Activated T-cell treated with anti-CD3 and anti-CD28 coated beads, Interleukin-2, amount 50 U/mL, for 4 hours (primary cell): ENCODE measurements at regions not wholly inside any gene's neighbourhood (a gene's known extent, or its start where the extent isn't known, plus 50 kb on each side); places are given as distances from the start of the nearest gene placed in this dataset.

ENCODE experiments used
- ATAC-seq, 2 donors: fragments of 200-7000 bp; cut with Tn5 transposase; one replicate each; pipeline ENCODE4 v1.10.0; 2021
- DNase-seq: peaks from one replicate; pipeline ENCODE4 v3.0.0-alpha.2; 2020
- H3K27me3 Mint-ChIP-seq: one replicate; pipeline ENCODE4 v1.8.0; 2021; ENCODE audit warnings: low read depth, mixed read lengths
- H3K36me3 Mint-ChIP-seq: one replicate; pipeline ENCODE4 v1.8.0; 2022; ENCODE audit warnings: mixed read lengths; ENCODE audit not compliant: insufficient read depth
- H3K4me1 Mint-ChIP-seq: one replicate; pipeline ENCODE4 v1.8.0; 2021; ENCODE audit warnings: low read depth, mixed read lengths
- H3K4me3 Mint-ChIP-seq: one replicate; pipeline ENCODE4 v1.8.0; 2021; ENCODE audit warnings: mild to moderate bottlenecking, moderate library complexity, mixed read lengths
- H3K9me3 Mint-ChIP-seq: one replicate; pipeline ENCODE4 v1.8.0; 2021; ENCODE audit warnings: mixed read lengths

GRCh38 chr6:43972913-43973300 is 154.3 kb downstream of the MRPL14 start:
- DNase-seq (no peak), ATAC-seq (no peak)
- no peaks in the 10 kb centered on the region for H3K4me1 Mint-ChIP-seq
- no peaks in the 10 kb centered on the region for H3K36me3 Mint-ChIP-seq
- H3K27me3 Mint-ChIP-seq = peaks cover 12% of the 10 kb centered on the region
- H3K9me3 Mint-ChIP-seq = no peaks in the 10 kb centered on the region
- no peak overlapping the region for H3K4me3 Mint-ChIP-seq

- H3K9me3 Mint-ChIP-seq = no peaks in the 10 kb centered on the region
- H3K4me1 Mint-ChIP-seq = no peaks in the 10 kb centered on the region
- no peak for DNase-seq
- no peak overlapping the region for H3K4me3 Mint-ChIP-seq
- H3K36me3 Mint-ChIP-seq = no peaks in the 10 kb centered on the region
- no peak for ATAC-seq
- peaks cover 6% of the 10 kb centered on the region for H3K27me3 Mint-ChIP-seq
These were observed 154.9 kb downstream of the MRPL14 start for GRCh38 chr6:43972179-43972912.

- no peaks in the 10 kb centered on the region for H3K36me3 Mint-ChIP-seq
These were observed 155.5 kb downstream of the MRPL14 start for GRCh38 chr6:43971776-43972126.

DNA sequence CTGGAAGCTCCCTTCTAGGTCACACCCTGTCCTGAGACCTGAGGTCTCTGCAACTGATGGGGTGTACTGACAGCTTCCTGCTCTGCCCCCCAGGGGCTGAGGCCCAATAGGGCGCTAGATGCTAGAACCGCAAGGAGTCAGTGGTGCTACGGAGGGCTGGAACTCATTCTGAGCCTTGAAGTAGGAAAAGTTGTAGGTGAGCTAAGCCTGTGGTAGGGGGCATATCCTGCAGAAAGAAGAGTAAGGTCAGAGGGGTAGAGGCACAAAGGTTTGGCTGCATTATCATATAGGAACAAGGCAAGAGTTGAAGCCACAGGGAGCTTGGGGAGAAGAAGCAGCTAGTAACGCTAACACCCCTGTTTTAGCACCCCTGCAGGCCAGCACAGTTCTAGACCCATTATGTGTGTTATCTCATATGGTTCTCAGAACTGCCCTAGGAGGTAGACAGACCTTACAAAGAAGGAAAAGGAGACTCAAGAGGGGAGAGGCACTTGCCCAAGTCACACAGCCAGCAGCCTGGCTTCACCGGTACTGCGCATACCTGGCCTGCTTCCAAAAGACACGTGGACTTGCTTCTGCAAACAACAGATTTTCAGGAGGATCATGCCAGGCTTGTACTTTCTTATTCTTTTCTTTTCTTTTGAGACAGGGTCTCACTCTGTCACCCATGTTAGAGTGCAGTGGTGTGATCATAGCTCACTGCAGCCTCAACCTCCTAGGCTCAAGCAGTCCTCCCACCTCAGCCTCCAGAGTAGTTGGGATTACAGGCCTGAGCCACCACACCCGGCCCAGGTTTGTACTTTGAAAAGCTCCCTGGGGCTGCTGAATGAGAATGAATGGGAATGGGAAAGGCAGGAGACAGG is 156.1 kb downstream of the MRPL14 start:
- Mint-ChIP-seq H3K4me1 (no peaks in the 10 kb centered on the region), H3K9me3 (no peaks in the 10 kb centered on the region), H3K36me3 (no peaks in the 10 kb centered on the region), H3K27me3 (peaks cover 7% of the 10 kb centered on the region), H3K4me3 (no peak overlapping the region)
- ATAC-seq (no peak), DNase-seq (no peak)

More at GRCh38 chr6:43971776-43972126, 155.5 kb downstream of the MRPL14 start:
- Mint-ChIP-seq H3K27me3 (peaks cover 5% of the 10 kb centered on the region), H3K4me3 (no peak overlapping the region), H3K4me1 (no peaks in the 10 kb centered on the region), H3K9me3 (no peaks in the 10 kb centered on the region)
- DNase-seq = no peak
- ATAC-seq = no peak

- Mint-ChIP-seq H3K4me3 (no peak overlapping the region), H3K4me1 (no peaks in the 10 kb centered on the region), H3K27me3 (peaks cover 6% of the 10 kb centered on the region), H3K9me3 (no peaks in the 10 kb centered on the region), H3K36me3 (no peaks in the 10 kb centered on the region)
- ATAC-seq (no peak), DNase-seq (no peak)
These were observed 157.0 kb downstream of the MRPL14 start for GRCh38 chr6:43970068-43970912.

DNA sequence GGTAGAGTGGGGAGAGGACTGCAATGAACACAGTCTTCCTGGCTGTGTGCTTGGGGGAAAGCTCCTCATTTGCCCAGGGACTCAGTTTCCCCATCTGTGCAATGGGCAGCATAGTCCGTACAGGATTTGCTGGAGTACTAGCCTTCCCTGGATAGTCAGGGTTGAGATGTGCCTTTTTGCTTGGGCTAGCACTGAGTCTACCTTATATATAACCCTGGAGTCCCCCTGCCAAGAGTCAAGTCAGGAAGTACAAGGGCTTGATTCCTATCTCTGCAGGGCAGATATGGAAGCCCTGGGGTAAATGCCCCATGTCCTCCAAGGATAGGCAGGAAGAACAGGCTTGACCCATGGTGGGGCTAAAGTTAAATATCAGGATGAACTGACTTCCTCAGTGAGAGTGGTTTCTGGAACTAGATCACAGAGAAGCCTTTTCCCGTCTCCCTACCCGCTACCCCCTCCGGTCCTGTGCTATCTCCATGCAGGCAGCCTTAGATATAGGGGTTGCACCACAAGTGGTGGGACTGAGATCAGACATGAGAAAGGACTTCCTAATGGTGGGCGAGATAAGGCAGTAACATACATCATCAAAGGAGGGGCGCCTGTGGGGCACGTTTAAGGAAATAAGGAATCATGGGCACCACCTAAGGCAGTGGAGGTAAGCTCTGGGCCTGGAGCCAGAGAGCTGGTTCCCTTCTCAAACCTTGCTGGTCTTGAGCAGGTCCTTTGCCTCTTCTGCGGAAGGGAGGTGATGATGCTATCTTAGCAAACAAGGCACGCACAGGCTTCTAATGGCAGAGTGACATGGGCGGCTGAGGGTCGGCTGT is 157.9 kb downstream of the MRPL14 start:
- DNase-seq = no peak
- Mint-ChIP-seq H3K4me3 (no peak overlapping the region), H3K4me1 (no peaks in the 10 kb centered on the region), H3K27me3 (peaks cover 8% of the 10 kb centered on the region), H3K9me3 (no peaks in the 10 kb centered on the region), H3K36me3 (no peaks in the 10 kb centered on the region)
- no peak for ATAC-seq

- ATAC-seq (no peak), DNase-seq (no peak)
- no peak overlapping the region for H3K4me3 Mint-ChIP-seq
- H3K36me3 Mint-ChIP-seq = no peaks in the 10 kb centered on the region
- H3K9me3 Mint-ChIP-seq = no peaks in the 10 kb centered on the region
- no peaks in the 10 kb centered on the region for H3K4me1 Mint-ChIP-seq
- peaks cover 9% of the 10 kb centered on the region for H3K27me3 Mint-ChIP-seq
These were observed 158.9 kb downstream of the MRPL14 start for GRCh38 chr6:43968110-43968965.

- no peaks in the 10 kb centered on the region for H3K36me3 Mint-ChIP-seq
- H3K9me3 Mint-ChIP-seq = no peaks in the 10 kb centered on the region
- no peak for DNase-seq
- H3K4me3 Mint-ChIP-seq = no peak overlapping the region
- no peak for ATAC-seq
- H3K4me1 Mint-ChIP-seq = no peaks in the 10 kb centered on the region
- peaks cover 9% of the 10 kb centered on the region for H3K27me3 Mint-ChIP-seq
These were observed 159.5 kb downstream of the MRPL14 start for GRCh38 chr6:43967719-43968091.

DNA sequence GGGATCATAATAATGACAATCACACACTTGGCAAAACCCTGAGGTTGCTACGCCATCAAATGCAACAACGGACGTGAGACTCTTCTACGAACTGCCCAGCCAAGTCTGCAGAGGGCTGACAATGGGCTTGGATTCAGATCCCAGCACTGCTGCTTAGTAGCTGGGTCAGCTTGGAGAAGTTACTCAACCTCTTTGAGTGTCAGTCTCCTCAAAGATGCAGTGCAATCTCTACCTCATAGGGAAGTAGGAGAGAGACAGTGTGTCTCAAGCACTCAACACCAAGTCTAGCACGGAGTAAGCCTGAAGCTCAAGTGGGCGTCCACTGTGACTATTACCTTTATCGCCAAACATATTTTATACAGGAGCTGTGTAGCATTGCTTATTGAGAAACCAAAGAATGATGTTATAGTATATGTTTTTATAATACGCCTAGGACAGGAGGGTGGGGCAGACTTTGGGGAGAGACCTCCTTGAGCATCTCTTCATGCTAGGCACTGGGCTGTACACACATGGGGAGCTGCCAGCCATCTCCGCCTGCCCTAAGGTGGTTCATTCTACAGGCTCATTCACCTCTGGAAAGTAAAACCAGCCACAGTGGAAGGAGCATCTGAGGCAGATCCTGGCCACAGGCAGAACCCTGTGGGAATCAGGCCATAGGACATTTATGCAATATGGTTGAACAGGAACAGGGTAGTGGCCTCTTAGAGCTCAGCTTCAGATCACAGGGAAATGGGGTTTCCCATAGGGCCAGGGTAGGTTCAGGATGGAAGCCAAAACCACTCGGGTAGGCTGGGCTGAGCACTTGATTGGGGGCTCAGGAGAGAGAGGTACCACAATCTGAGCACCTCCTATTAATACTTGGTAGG is 160.2 kb downstream of the MRPL14 start:
- Mint-ChIP-seq H3K4me1 (no peaks in the 10 kb centered on the region), H3K4me3 (no peak overlapping the region), H3K9me3 (no peaks in the 10 kb centered on the region), H3K27me3 (peaks cover 9% of the 10 kb centered on the region), H3K36me3 (no peaks in the 10 kb centered on the region)
- no peak for ATAC-seq
- no peak for DNase-seq

- Mint-ChIP-seq H3K9me3 (no peaks in the 10 kb centered on the region), H3K4me3 (no peak overlapping the region), H3K4me1 (no peaks in the 10 kb centered on the region), H3K27me3 (peaks cover 13% of the 10 kb centered on the region), H3K36me3 (no peaks in the 10 kb centered on the region)
- DNase-seq = no peak
- ATAC-seq = no peak
These were observed 160.9 kb downstream of the MRPL14 start for GRCh38 chr6:43966374-43966658.

DNA sequence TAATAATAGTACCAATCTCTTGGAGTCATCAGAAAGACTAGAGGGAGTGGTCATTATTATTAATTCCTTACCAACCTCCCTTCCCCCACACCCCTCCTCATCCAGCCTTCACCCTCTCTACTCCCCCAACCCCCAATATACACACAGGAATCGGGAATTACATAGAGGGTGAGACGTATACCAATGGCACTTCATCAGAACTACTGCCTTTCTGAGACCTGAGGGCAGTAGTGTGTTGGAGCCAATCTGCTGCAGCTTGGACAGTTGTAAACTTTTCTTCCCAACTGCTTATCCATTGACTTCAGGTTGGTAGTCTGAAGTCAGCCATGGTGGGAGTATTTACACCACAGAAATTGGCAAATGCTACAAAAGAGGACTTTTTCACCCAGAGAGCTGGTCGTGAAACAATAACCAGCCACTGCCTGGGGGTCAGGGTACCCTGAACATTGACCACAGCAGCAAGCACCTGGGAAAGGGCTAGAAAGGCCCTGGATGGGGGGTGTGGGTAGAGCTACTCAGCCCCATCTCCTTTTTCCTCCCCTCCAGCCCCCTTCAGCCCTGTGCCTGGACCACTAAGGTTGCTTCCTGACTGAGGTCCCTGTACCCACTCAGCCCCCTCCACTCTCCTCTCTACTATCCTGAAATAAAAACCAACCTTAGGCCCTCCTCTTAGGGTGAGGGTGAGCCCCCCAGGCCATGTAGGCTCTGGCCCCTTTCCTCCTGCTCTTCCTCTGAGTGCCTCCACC is 161.5 kb downstream of the MRPL14 start:
- H3K4me1 Mint-ChIP-seq = no peaks in the 10 kb centered on the region
- DNase-seq (no peak), ATAC-seq (no peak)
- H3K27me3 Mint-ChIP-seq = peaks cover 14% of the 10 kb centered on the region
- no peaks in the 10 kb centered on the region for H3K9me3 Mint-ChIP-seq
- H3K4me3 Mint-ChIP-seq = no peak overlapping the region
- H3K36me3 Mint-ChIP-seq = no peaks in the 10 kb centered on the region
